KOPT-K1 (cell line): ENCODE measurements at regions not wholly inside any gene's neighbourhood (a gene's known extent, or its start where the extent isn't known, plus 50 kb on each side); places are given as distances from the start of the nearest gene placed in this dataset.
A peak's percentile ranks its signal among the peaks of the same experiment; 100 is the strongest.
"Not testable (repeated sequence)": the region's sequence is repeated elsewhere in the genome, so short reads cannot be mapped to it uniquely, and the experiment has no call there.

Source experiments
- H3K27ac ChIP-seq: fragments of 200-600 bp; sonication (generic); 2 replicates; pipeline ENCODE4 v1.5.1; 2016; ENCODE audit warnings: antibody characterized with exemption, mild to moderate bottlenecking, low read depth, low read length; ENCODE audit not compliant: poor library complexity, severe bottlenecking
- H3K36me3 ChIP-seq: fragments of 200-600 bp; sonication (generic); 2 replicates; pipeline ENCODE4 v1.5.1; 2017; ENCODE audit warnings: antibody characterized with exemption, mild to moderate bottlenecking, low read length, moderate library complexity; ENCODE audit not compliant: insufficient read depth
- H3K9me3 ChIP-seq: fragments of 200-600 bp; sonication (generic); 2 replicates; pipeline ENCODE4 v1.5.1; 2017; ENCODE audit warnings: antibody characterized with exemption, low read length, mild to moderate bottlenecking; ENCODE audit not compliant: insufficient read depth, poor library complexity, severe bottlenecking

GRCh38 chr6:27831434-27832081 lies 80.6 kb downstream of the OR2B2 start:
- H3K9me3 ChIP-seq, H3K36me3 ChIP-seq: not testable (repeated sequence)
- peak overlapping the region; percentile 98 for H3K27ac ChIP-seq

- H3K36me3 ChIP-seq, H3K9me3 ChIP-seq: not testable (repeated sequence)
- peak overlapping the region; percentile 98 for H3K27ac ChIP-seq
These were observed 81.4 kb downstream of the OR2B2 start for GRCh38 chr6:27830600-27831433.

- Histone ChIP-seq H3K36me3 (no peaks in the 10 kb centered on the region), H3K9me3 (no peaks in the 10 kb centered on the region), H3K27ac (peak overlapping the region; percentile 98)
These were observed 82.0 kb downstream of the OR2B2 start for GRCh38 chr6:27830212-27830599.

GRCh38 chr6:27829453-27830211 lies 82.6 kb downstream of the OR2B2 start:
- no peaks in the 10 kb centered on the region for H3K36me3 ChIP-seq
- no peaks in the 10 kb centered on the region for H3K9me3 ChIP-seq
- H3K27ac ChIP-seq, result peak overlapping the region; percentile 98

- not testable (repeated sequence) for H3K36me3 ChIP-seq, H3K9me3 ChIP-seq, H3K27ac ChIP-seq
These were observed 84.7 kb downstream of the OR2B2 start for GRCh38 chr6:27827477-27827876.

GRCh38 chr6:27826612-27826985 lies 85.6 kb downstream of the OR2B2 start:
- peak overlapping the region; percentile 96 for H3K27ac ChIP-seq
- H3K36me3 ChIP-seq, H3K9me3 ChIP-seq: not testable (repeated sequence)

GRCh38 chr6:27825848-27826611 lies 86.2 kb downstream of the OR2B2 start:
- H3K27ac ChIP-seq, result peak overlapping the region; percentile 96
- H3K9me3 ChIP-seq, H3K36me3 ChIP-seq: not testable (repeated sequence)

- H3K9me3 ChIP-seq, result no peaks in the 10 kb centered on the region
These were observed 87.0 kb downstream of the OR2B2 start for GRCh38 chr6:27825025-27825793.

GRCh38 chr6:27824211-27825024 lies 87.8 kb downstream of the OR2B2 start:
- H3K9me3 ChIP-seq, H3K36me3 ChIP-seq: not testable (repeated sequence)
- peak overlapping the region; percentile 96 for H3K27ac ChIP-seq

More at GRCh38 chr6:27825025-27825793, 87.0 kb downstream of the OR2B2 start:
- no peaks in the 10 kb centered on the region for H3K36me3 ChIP-seq
- peak overlapping the region; percentile 96 for H3K27ac ChIP-seq

GRCh38 chr6:27823714-27824210 lies 88.4 kb downstream of the OR2B2 start:
- H3K9me3 ChIP-seq, H3K36me3 ChIP-seq: not testable (repeated sequence)
- H3K27ac ChIP-seq, result peak overlapping the region; percentile 96

- Histone ChIP-seq H3K36me3 (no peaks in the 10 kb centered on the region), H3K9me3 (no peaks in the 10 kb centered on the region), H3K27ac (peak overlapping the region; percentile 96)
These were observed 95.3 kb downstream of the OR2B2 start for GRCh38 chr6:27816906-27817305.

GRCh38 chr6:27814665-27815424 lies 97.4 kb downstream of the OR2B2 start:
- Histone ChIP-seq H3K36me3 (no peaks in the 10 kb centered on the region), H3K9me3 (no peaks in the 10 kb centered on the region), H3K27ac (peak overlapping the region; percentile 96)

GRCh38 chr6:27814415-27814664 lies 97.9 kb downstream of the OR2B2 start:
- H3K27ac ChIP-seq, result peak overlapping the region; percentile 96
- not testable (repeated sequence) for H3K36me3 ChIP-seq, H3K9me3 ChIP-seq
